Esophagus muscularis mucosa (tissue), 3 donors: ENCODE measurements at regions not wholly inside any gene's neighbourhood (a gene's known extent, or its start where the extent isn't known, plus 50 kb on each side); places are given as distances from the start of the nearest gene placed in this dataset.

Experiments
- POLR2A ChIP-seq: fragments of 450-650 bp; IDR thresholded peaks from one replicate; pipeline ENCODE4 v1.6.1; 2017; ENCODE audit warnings: antibody characterized with exemption, moderate library complexity, mild to moderate bottlenecking, low read depth
- POLR2AphosphoS5 ChIP-seq, 2 donors: sonication (generic); formaldehyde crosslinking; IDR thresholded peaks; one replicate each; pipeline ENCODE4 v1.6.1; 2017; ENCODE audit warnings: antibody characterized with exemption in 2 of 2
- TF ChIP-seq, protein P1 (sequence below), 3 experiments: fragments of 200-600 bp in 2 of 3; fragments of 450-650 bp in 1 of 3; sonication (generic) in 2 of 3; IDR thresholded peaks; one replicate each; pipeline ENCODE4 v1.5.1; 2017 to 2019; ENCODE audit warnings: antibody characterized with exemption in 3 of 3, mild to moderate bottlenecking in 2 of 3, moderate library complexity in 1 of 3

DNA sequence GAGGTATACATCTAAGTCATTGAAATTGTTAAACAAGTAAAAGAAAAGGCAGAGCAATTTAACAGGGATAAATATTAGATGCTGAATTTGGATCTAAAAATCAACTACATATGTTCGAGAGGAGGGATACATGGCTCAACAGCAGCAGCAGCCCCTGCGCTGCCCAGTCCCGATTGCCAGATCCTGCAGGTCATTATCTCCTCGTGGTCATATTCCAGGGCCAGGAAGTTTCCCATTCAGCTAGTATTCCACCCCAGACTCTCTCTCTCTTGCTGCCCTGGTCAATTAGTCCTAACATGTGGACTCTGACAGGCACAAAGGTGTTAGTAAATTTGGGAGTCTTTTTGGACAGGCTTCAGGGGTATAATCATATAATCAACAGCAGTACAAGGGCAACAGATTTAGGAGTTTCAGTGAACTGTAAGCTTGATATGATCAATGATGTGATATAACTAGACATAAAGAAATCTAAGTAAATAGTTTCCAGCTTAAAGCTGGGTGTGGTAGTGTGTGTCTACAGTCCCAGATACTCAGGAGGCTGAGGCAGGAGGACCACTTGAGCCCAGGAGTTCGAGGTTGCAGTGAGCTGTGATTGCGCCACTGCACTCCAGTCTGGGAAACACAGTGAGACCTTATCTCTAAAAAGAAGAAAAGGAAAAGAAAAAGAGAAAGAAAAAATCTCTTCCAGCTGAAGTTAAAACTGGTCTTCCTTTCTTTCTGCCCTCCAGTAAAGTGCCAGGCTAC lies 96.5 kb upstream of the MED13 start:
- TF ChIP-seq, protein P1, sequence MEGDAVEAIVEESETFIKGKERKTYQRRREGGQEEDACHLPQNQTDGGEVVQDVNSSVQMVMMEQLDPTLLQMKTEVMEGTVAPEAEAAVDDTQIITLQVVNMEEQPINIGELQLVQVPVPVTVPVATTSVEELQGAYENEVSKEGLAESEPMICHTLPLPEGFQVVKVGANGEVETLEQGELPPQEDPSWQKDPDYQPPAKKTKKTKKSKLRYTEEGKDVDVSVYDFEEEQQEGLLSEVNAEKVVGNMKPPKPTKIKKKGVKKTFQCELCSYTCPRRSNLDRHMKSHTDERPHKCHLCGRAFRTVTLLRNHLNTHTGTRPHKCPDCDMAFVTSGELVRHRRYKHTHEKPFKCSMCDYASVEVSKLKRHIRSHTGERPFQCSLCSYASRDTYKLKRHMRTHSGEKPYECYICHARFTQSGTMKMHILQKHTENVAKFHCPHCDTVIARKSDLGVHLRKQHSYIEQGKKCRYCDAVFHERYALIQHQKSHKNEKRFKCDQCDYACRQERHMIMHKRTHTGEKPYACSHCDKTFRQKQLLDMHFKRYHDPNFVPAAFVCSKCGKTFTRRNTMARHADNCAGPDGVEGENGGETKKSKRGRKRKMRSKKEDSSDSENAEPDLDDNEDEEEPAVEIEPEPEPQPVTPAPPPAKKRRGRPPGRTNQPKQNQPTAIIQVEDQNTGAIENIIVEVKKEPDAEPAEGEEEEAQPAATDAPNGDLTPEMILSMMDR (IDR thresholded peaks at IDR 0.05) = no peak
- no peak for TF ChIP-seq POLR2AphosphoS5 (IDR thresholded peaks at IDR 0.05)
- no peak for TF ChIP-seq POLR2A
